Activated naive CD8-positive, alpha-beta T cell treated with anti-CD3 and anti-CD28 coated beads, Interleukin-2, amount 10 ng/mL, durations not matched to agents 7 days and 5 days (primary cell): ENCODE measurements at regions not wholly inside any gene's neighbourhood (a gene's known extent, or its start where the extent isn't known, plus 50 kb on each side); places are given as distances from the start of the nearest gene placed in this dataset.
"Not testable (repeated sequence)": the region's sequence is repeated elsewhere in the genome, so short reads cannot be mapped to it uniquely, and the experiment has no call there.

Experiments
- ATAC-seq: fragments of 150-1000 bp; cut with Tn5 transposase; one replicate; pipeline ENCODE4 v1.10.0; 2021; ENCODE audit warnings: low read depth, moderate library complexity
- POLR2A ChIA-PET: fragments of 350-600 bp; sonication (Branson Sonifier 250); formaldehyde crosslinking; loops from one replicate; lab custom pipeline; 2021; ENCODE audit warnings: antibody characterized with exemption; lab: Charles Lee
- DNase-seq: peaks from one replicate; pipeline ENCODE4 v3.0.0; 2021
- H3K27ac Mint-ChIP-seq: one replicate; pipeline ENCODE4 v1.8.0; 2022; ENCODE audit warnings: mild to moderate bottlenecking, mixed read lengths
- H3K27me3 Mint-ChIP-seq: one replicate; pipeline ENCODE4 v1.8.0; 2022; ENCODE audit warnings: mild to moderate bottlenecking, moderate library complexity, mixed read lengths
- H3K36me3 Mint-ChIP-seq: one replicate; pipeline ENCODE4 v1.8.0; 2021; ENCODE audit warnings: mild to moderate bottlenecking, mixed read lengths
- H3K4me1 Mint-ChIP-seq: one replicate; pipeline ENCODE4 v1.8.0; 2021; ENCODE audit warnings: mixed read lengths
- H3K4me3 Mint-ChIP-seq: one replicate; pipeline ENCODE4 v1.8.0; 2022; ENCODE audit warnings: mild to moderate bottlenecking, moderate library complexity, mixed read lengths
- H3K9me3 Mint-ChIP-seq: one replicate; pipeline ENCODE4 v1.8.0; 2021; ENCODE audit warnings: mixed read lengths

DNA sequence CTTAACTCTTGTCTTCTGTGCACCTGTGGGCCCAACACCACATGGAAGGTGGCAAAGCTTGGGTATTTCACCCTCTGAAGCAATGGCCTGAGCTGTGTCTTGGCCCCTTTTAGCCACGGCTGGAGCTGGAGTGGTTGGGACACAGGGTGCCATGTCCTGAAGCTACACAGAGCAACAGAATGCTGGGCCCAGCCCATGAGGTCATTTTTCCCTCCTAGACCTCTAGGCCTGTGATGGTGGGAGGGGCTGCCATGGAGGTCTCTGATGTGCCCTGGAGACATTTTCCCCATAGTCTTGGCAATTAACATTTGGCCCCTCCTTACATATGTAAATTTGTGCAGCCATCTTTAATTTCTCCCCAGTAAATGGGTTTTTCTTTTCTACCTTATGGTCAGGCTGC, 620.8 kb downstream of the RFPL4B start:
- POLR2A ChIA-PET = no interaction called here
- ATAC-seq (no peak), DNase-seq (no peak)
- Mint-ChIP-seq H3K27ac (no peak overlapping the region), H3K4me1 (no peaks in the 10 kb centered on the region), H3K4me3 (no peak overlapping the region), H3K27me3 (no peaks in the 10 kb centered on the region), H3K36me3 (no peaks in the 10 kb centered on the region), H3K9me3 (peaks cover 1% of the 10 kb centered on the region)

DNA sequence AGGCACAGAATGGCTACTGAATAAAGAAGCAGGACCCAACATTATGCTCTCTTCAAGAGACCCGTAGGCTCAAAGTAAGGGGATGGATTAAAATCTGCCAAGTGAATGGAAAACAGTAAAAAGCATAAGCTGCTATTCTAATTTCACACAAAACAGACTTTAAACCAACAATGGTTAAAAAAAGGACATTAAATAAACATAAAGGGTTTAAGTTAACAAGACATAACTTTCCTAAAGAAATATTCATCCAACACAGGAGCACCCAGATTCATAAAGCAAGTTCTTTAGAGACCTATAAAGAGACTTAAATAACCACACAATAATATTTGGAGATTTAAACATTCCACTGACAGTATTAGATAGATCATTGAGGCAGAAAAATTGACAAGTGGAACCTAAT, 624.5 kb downstream of the RFPL4B start:
- Mint-ChIP-seq H3K36me3 (no peaks in the 10 kb centered on the region), H3K27me3 (no peaks in the 10 kb centered on the region), H3K27ac (no peak overlapping the region), H3K9me3 (peaks cover 3% of the 10 kb centered on the region), H3K4me3 (no peak overlapping the region), H3K4me1 (no peaks in the 10 kb centered on the region)
- POLR2A ChIA-PET = no interaction called here
- DNase-seq (no peak), ATAC-seq (no peak)

DNA sequence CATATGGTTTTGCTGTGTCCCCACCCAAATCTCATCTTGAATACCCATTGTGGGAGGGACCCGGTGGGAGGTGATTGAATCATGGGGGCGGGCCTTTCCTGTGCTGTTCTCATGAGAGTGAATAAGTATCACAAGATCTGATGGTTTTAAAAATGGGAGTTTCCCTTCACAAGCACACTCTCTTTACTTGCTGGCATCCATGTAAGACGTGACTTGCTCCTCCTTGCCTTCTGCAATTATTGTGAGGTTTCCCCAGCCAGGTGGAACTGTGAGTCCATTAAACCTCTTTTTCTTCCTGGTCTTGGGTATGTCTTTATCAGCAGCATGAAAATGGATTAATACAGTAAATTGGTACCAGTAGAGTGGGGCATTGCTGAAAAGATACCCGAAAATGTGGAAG, 627.8 kb downstream of the RFPL4B start:
- H3K4me3 Mint-ChIP-seq, H3K27ac Mint-ChIP-seq, H3K36me3 Mint-ChIP-seq, H3K9me3 Mint-ChIP-seq, ATAC-seq, POLR2A ChIA-PET, H3K4me1 Mint-ChIP-seq, H3K27me3 Mint-ChIP-seq, DNase-seq: not testable (repeated sequence)

DNA sequence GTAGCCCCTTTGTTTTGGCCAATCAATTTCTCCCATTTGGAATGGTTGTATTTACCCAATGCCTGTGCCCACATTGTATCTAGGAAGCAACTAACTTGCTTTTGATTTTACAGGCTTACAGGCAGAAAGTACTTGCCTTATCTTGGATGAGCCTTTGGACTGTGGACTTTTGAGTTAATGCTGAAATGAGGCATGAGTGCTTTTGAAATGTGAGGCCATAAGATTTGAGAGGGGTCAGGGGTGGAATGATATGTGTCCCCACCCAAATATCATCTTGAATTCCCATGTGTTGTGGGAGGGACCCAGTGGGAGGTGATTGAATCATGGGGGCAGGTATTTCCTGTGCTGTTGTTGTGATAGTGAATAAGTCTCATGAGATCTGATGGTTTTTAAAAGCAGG, 629.4 kb downstream of the RFPL4B start:
- H3K27ac Mint-ChIP-seq, H3K4me1 Mint-ChIP-seq, H3K36me3 Mint-ChIP-seq, H3K9me3 Mint-ChIP-seq, H3K27me3 Mint-ChIP-seq, POLR2A ChIA-PET, ATAC-seq, DNase-seq, H3K4me3 Mint-ChIP-seq: not testable (repeated sequence)

DNA sequence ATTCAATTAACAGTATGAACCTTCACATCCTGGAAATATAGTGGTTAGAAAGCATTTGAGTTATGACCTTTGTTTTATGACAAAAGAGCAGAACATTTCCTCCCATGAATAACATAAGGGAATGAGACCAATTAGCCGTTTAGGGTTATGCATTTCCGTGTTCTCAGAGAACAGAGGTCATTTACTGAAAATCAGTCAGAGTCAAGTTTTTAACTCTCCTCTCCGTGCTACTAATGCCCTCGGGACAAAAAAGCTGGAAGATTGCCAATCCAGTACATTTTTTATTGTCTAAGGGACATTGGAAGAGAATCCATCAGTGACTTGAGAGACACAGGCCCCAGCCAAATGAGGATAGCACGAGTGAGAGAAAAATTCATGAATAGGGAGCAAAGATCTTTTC, 632.7 kb downstream of the RFPL4B start:
- no peak overlapping the region for H3K4me3 Mint-ChIP-seq
- no peak overlapping the region for H3K27ac Mint-ChIP-seq
- no peak for DNase-seq
- peaks cover 4% of the 10 kb centered on the region for H3K9me3 Mint-ChIP-seq
- no peaks in the 10 kb centered on the region for H3K36me3 Mint-ChIP-seq
- H3K27me3 Mint-ChIP-seq = no peaks in the 10 kb centered on the region
- no peaks in the 10 kb centered on the region for H3K4me1 Mint-ChIP-seq
- no peak for ATAC-seq
- POLR2A ChIA-PET = no interaction called here

DNA sequence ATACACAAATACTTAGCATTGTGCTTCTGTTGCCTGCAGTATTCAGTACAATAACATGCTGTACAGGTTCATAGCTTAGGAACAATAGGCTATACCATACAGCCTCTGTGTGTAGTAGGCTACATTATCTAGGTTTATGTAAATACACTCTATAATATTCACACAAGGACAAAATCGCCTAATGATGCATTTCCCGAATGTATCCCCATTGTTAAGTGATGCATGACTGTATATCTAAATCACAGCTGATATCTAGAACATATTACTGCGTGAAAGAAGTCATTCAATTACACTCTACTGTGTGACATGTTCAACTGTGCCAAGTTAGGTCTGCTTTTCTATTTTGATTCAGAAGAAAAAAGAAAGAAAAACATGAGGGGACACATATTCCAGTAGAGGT, 633.5 kb downstream of the RFPL4B start:
- H3K4me1 Mint-ChIP-seq = no peaks in the 10 kb centered on the region
- ATAC-seq (no peak), DNase-seq (no peak)
- no peak overlapping the region for H3K4me3 Mint-ChIP-seq
- H3K9me3 Mint-ChIP-seq = peaks cover 4% of the 10 kb centered on the region
- no peak overlapping the region for H3K27ac Mint-ChIP-seq
- no peaks in the 10 kb centered on the region for H3K36me3 Mint-ChIP-seq
- H3K27me3 Mint-ChIP-seq = no peaks in the 10 kb centered on the region
- POLR2A ChIA-PET = no interaction called here

DNA sequence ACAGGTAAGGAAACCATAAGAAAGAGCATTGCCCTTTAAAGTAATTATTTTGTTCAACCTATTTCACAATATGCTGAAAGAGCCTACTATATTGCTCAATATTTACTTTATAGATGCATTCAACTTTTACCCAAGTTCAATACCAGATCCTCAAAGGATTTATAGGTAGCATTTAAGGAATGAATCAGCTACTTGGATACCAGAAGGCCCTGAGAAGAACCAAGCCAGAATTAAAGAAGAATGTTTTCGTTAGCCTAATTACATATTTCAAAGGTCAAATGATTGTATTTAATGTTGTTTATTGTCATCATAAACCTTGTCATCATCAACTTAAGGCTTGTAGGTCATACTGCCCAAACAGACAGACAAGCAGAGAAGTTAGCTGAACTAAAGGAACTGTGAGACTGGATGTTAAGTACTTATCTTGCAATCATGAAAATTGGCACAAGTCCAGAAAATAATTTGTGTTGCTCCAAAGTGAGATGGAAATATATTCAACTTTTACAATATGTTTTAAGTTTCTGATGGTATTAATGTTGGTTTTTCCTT, 636.7 kb downstream of the RFPL4B start:
- no peak for ATAC-seq
- no peaks in the 10 kb centered on the region for H3K4me1 Mint-ChIP-seq
- no peak overlapping the region for H3K27ac Mint-ChIP-seq
- no peaks in the 10 kb centered on the region for H3K36me3 Mint-ChIP-seq
- DNase-seq = no peak
- POLR2A ChIA-PET = no interaction called here
- no peaks in the 10 kb centered on the region for H3K9me3 Mint-ChIP-seq
- H3K4me3 Mint-ChIP-seq = no peak overlapping the region
- no peaks in the 10 kb centered on the region for H3K27me3 Mint-ChIP-seq

DNA sequence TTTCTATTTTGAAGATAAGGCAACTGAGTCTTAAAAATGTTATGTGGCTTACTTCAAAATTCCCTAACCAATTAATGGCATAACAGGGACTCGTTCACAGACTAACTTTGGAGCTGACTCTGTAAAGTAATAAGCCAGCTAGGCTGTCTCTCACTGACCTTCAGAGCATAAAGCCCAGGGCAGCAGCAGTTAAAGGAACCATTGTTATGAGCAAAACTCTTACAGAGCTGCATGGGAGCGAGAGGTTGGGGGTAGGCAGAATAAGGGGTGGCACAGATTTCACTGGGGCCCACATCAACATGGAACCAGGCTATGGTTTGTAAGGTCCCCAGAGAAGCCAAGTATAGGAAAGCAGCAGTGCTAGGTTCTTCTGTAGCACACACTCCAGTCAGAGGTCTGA, 637.8 kb downstream of the RFPL4B start:
- Mint-ChIP-seq H3K9me3 (no peaks in the 10 kb centered on the region), H3K4me3 (no peak overlapping the region), H3K4me1 (no peaks in the 10 kb centered on the region)

DNA sequence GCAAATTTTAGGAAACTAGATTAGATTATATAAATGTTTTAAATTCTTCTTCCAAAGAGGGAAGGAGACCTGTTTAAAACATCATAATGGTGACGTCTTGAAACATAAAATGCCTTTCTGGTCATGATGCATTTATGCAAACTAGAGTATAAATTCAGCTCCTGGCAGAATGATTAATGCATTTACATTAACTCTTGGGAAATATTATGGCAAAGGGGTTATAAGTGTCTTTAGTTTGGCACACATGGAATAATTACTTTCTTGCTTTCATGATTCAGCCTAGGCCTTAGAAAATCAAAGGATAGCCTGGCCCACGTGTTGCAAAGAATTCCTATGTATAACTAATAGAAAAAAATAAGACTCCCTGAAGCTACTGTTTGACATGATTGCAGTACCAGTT, 639.2 kb downstream of the RFPL4B start:
- ATAC-seq (no peak), DNase-seq (no peak)
- H3K4me3 Mint-ChIP-seq = no peak overlapping the region
- H3K36me3 Mint-ChIP-seq = no peaks in the 10 kb centered on the region
- no peaks in the 10 kb centered on the region for H3K4me1 Mint-ChIP-seq
- peaks cover 1% of the 10 kb centered on the region for H3K9me3 Mint-ChIP-seq
- no peak overlapping the region for H3K27ac Mint-ChIP-seq
- no peaks in the 10 kb centered on the region for H3K27me3 Mint-ChIP-seq
- POLR2A ChIA-PET = no interaction called here

More for the DNA sequence above, 637.8 kb downstream of the RFPL4B start:
- Mint-ChIP-seq H3K36me3 (no peaks in the 10 kb centered on the region), H3K27ac (no peak overlapping the region), H3K27me3 (no peaks in the 10 kb centered on the region)
- POLR2A ChIA-PET = no interaction called here
- DNase-seq (no peak), ATAC-seq (no peak)

DNA sequence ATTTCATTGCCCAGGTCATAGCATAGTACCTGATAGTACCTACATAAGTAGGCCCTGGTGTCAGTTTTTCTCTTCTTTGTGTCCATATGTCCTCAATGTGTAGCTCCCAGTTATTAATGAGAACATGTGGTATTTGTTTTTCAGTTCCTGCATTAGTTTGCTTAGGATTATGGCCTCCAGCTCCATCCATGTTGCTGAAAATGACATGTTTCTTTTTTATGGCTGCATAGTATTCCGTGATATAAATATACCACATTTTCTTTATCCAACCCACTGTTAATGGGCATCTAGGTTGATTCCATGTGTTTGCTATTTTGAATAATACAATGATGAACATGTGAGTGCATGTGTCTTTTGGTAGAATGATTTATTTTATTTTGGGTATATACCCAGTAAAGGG, 641.6 kb downstream of the RFPL4B start:
- Mint-ChIP-seq H3K27ac (no peak overlapping the region), H3K36me3 (no peaks in the 10 kb centered on the region)
- POLR2A ChIA-PET = no interaction called here

DNA sequence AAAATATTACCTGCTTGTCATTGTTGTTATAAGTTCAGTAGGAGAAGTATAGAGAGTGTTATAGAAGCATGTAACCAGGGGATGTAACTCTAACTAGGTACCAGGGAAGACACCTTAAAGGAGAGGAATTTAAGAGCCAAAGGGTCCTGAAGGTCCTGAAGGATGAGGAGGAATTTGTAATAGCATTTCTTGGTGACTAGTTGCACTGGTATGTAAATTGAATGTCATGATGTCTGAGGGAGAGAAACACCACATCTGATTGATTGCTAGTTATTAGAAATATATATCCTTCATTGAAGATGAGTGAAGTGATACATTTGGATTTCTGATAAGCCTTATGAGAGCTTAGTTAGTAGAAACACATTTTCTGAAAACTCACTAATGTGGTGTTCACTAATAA, 643.8 kb downstream of the RFPL4B start:
- Mint-ChIP-seq H3K36me3 (no peaks in the 10 kb centered on the region), H3K4me1 (no peaks in the 10 kb centered on the region), H3K27me3 (no peaks in the 10 kb centered on the region), H3K4me3 (no peak overlapping the region), H3K27ac (no peak overlapping the region), H3K9me3 (peaks cover 1% of the 10 kb centered on the region)
- POLR2A ChIA-PET = no interaction called here
- DNase-seq = no peak
- ATAC-seq = no peak

More for the DNA sequence above, 641.6 kb downstream of the RFPL4B start:
- Mint-ChIP-seq H3K9me3 (peaks cover 1% of the 10 kb centered on the region), H3K4me1 (no peaks in the 10 kb centered on the region), H3K4me3 (no peak overlapping the region), H3K27me3 (no peaks in the 10 kb centered on the region)
- ATAC-seq (no peak), DNase-seq (no peak)

DNA sequence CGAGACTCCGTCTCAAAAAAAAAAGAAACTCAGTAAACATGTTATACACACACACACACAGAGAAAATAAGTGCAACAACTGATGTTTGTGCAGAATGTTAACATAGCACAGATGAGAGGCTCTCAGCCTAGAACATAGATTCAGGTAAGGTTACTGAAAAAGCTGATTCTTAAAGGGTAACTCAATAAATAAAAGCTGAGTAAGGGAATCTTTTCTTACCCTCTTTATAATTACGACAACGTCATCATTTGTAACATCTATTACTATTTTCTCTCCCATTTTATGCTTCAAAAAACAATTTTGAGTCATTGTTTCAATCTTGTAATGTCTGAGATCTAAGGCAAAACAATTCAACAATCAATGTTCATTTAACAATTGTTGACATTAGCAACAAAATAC, 644.8 kb downstream of the RFPL4B start:
- Mint-ChIP-seq H3K9me3 (peaks cover 1% of the 10 kb centered on the region), H3K27me3 (no peaks in the 10 kb centered on the region), H3K4me3 (no peak overlapping the region), H3K4me1 (no peaks in the 10 kb centered on the region), H3K36me3 (no peaks in the 10 kb centered on the region), H3K27ac (no peak overlapping the region)
- no peak for ATAC-seq
- DNase-seq = no peak
- POLR2A ChIA-PET = no interaction called here

DNA sequence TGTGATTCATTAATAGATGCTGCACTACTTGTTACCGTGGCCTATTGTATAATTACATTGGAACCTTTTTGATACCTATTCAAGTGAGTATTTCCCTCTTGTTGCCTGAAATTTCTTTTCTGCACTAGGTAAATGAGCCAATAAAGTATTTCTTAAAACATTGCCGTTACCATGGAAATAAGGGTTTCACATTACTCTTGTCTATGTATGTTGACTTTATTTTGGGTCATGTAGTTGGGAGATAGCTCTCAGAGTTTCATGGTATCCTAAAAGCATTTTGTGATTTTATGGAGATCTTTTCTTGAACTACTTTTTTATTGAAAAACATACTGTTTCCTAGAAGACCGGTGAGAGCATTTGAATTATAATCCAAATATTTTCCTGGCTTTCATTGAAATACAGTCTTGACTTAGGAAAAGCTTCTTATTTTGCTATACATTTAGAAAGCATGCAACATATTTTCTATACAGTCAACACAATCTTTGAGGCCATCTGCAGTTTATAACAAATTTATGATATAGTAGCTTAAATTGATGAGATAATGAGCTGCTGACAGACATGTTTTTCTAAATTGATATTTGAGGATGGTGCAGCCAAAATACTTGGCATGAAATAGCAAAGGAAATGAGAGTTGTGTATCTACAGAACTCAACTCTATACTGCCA, 650.4 kb downstream of the RFPL4B start:
- DNase-seq (no peak), ATAC-seq (no peak)
- Mint-ChIP-seq H3K9me3 (no peaks in the 10 kb centered on the region), H3K4me3 (no peak overlapping the region), H3K36me3 (no peaks in the 10 kb centered on the region), H3K27ac (no peak overlapping the region), H3K27me3 (no peaks in the 10 kb centered on the region), H3K4me1 (no peaks in the 10 kb centered on the region)
- POLR2A ChIA-PET = no interaction called here

DNA sequence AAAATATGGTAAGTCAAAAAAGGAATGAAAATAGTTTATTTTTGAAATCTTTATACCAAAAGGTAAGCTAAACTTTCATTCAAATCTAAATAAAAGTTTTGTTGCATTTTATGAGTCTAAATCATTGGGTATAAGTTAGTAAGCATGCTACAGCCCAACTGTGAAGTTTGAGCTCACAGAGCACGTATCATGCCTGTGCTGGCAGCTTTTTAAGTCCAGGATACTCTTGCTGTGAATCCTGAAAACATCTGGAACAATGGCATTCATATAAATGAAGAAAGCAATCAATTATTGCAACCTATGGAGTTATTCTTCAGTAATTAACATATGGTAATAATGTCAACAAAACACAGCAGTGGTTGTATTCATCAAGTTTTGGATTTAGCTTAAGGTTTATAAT, 656.9 kb downstream of the RFPL4B start:
- Mint-ChIP-seq H3K27ac (no peak overlapping the region), H3K4me1 (no peaks in the 10 kb centered on the region), H3K9me3 (no peaks in the 10 kb centered on the region), H3K4me3 (no peak overlapping the region), H3K36me3 (no peaks in the 10 kb centered on the region), H3K27me3 (no peaks in the 10 kb centered on the region)
- DNase-seq (no peak), ATAC-seq (no peak)
- POLR2A ChIA-PET = no interaction called here
